D721Med (cell line): ENCODE measurements at regions not wholly inside any gene's neighbourhood (a gene's known extent, or its start where the extent isn't known, plus 50 kb on each side); places are given as distances from the start of the nearest gene placed in this dataset.
"Not testable (repeated sequence)": the region's sequence is repeated elsewhere in the genome, so short reads cannot be mapped to it uniquely, and the experiment has no call there.

Experiments
- DNase-seq: peaks from one replicate; pipeline ENCODE4 v3.0.0; 2011; ENCODE audit warnings: low spot score; ENCODE audit not compliant: insufficient read length
- FAIRE-seq: peaks from 2 replicates; lab custom pipeline; 2011; peaks lifted over from hg19 to GRCh38; lab: Jason Lieb, UNC
- CTCF ChIP-seq: IDR thresholded peaks from 2 replicates; pipeline ENCODE4 v1.5.1; 2012; ENCODE audit warnings: mild to moderate bottlenecking, control low read depth; ENCODE audit not compliant: insufficient read depth; ENCODE audit errors: missing control alignments

GRCh38 chr3:82186017-82186416, 424.6 kb upstream of the GBE1 start:
- DNase-seq, result no peak
- TF ChIP-seq CTCF, result no peak
- FAIRE-seq, result no peak

- FAIRE-seq (no peak), DNase-seq (no peak)
- no peak for TF ChIP-seq CTCF
Observed at GRCh38 chr3:82179291-82179690, 417.8 kb upstream of the GBE1 start.

GRCh38 chr3:82178291-82178690, 416.8 kb upstream of the GBE1 start:
- no peak for TF ChIP-seq CTCF
- DNase-seq (no peak), FAIRE-seq (no peak)

GRCh38 chr3:82177774-82178173, 416.3 kb upstream of the GBE1 start:
- FAIRE-seq (no peak), DNase-seq (no peak)
- TF ChIP-seq CTCF, result no peak

GRCh38 chr3:82165266-82165665, 403.8 kb upstream of the GBE1 start:
- DNase-seq, result no peak
- peak; percentile 91 for FAIRE-seq
- TF ChIP-seq CTCF, result no peak

- DNase-seq (no peak), FAIRE-seq (no peak)
- TF ChIP-seq CTCF, result no peak
Observed at GRCh38 chr3:82163907-82164520, 402.6 kb upstream of the GBE1 start.

GRCh38 chr3:82157952-82158351, 396.5 kb upstream of the GBE1 start:
- DNase-seq (no peak), FAIRE-seq (no peak)
- TF ChIP-seq CTCF, result no peak

- FAIRE-seq, DNase-seq: not testable (repeated sequence)
Observed at GRCh38 chr3:82153892-82154291, 392.4 kb upstream of the GBE1 start.
